Caki2 (cell line): ENCODE measurements at regions not wholly inside any gene's neighbourhood (a gene's known extent, or its start where the extent isn't known, plus 50 kb on each side); places are given as distances from the start of the nearest gene placed in this dataset.

ENCODE experiments used
- DNase-seq: peaks from one replicate; pipeline ENCODE4 v3.0.0-alpha.2; 2015; ENCODE audit warnings: low read depth
- in situ Hi-C: cut with HindIII; loops from 2 replicates; pipeline ENCODE4 v1.10.0; 2016; ENCODE audit warnings: low sequenced_read_pairs, low pct_unique_long_range_greater_than_20kb, mixed read lengths

- DNase-seq, result no peak
- in situ Hi-C loops, result no loop called here
Observed at GRCh38 chr15:45743426-45744235, 108.8 kb downstream of the SQOR start.

- DNase-seq, result no peak
- in situ Hi-C loops, result no loop called here
Observed at GRCh38 chr15:45744236-45744589, 109.4 kb downstream of the SQOR start.

- in situ Hi-C loops, result no loop called here
- no peak for DNase-seq
Observed at GRCh38 chr15:45747426-45747825, 112.6 kb downstream of the SQOR start.

- in situ Hi-C loops, result no loop called here
- no peak for DNase-seq
Observed at GRCh38 chr15:45751629-45752028, 116.8 kb downstream of the SQOR start.

GRCh38 chr15:45759936-45760335, 125.1 kb downstream of the SQOR start:
- no peak for DNase-seq
- in situ Hi-C loops, result no loop called here

- DNase-seq, result no peak
- in situ Hi-C loops, result no loop called here
Observed at GRCh38 chr15:45762726-45763125, 127.9 kb downstream of the SQOR start.

- in situ Hi-C loops, result no loop called here
- no peak for DNase-seq
Observed at GRCh38 chr15:45763170-45763869, 128.5 kb downstream of the SQOR start.

GRCh38 chr15:45773149-45773548, 138.3 kb downstream of the SQOR start:
- in situ Hi-C loops, result no loop called here
- DNase-seq, result no peak

- in situ Hi-C loops, result no loop called here
- DNase-seq, result no peak
Observed at GRCh38 chr15:45776772-45777171, 141.9 kb downstream of the SQOR start.

- in situ Hi-C loops, result no loop called here
- DNase-seq, result no peak
Observed at GRCh38 chr15:45777781-45778180, 143.0 kb downstream of the SQOR start.

- in situ Hi-C loops, result no loop called here
- DNase-seq, result no peak
Observed at GRCh38 chr15:45780352-45780751, 145.5 kb downstream of the SQOR start.

- in situ Hi-C loops, result no loop called here
- no peak for DNase-seq
Observed at GRCh38 chr15:45784656-45785055, 149.8 kb downstream of the SQOR start.

GRCh38 chr15:45785897-45786296, 151.1 kb downstream of the SQOR start:
- no peak for DNase-seq

GRCh38 chr15:45790325-45790943, 155.6 kb downstream of the SQOR start:
- in situ Hi-C loops, result no loop called here
- DNase-seq, result no peak

More at GRCh38 chr15:45785897-45786296, 151.1 kb downstream of the SQOR start:
- in situ Hi-C loops, result no loop called here

GRCh38 chr15:45794304-45794703, 159.5 kb downstream of the SQOR start:
- in situ Hi-C loops, result no loop called here
- DNase-seq, result no peak

- in situ Hi-C loops, result no loop called here
- no peak for DNase-seq
Observed at GRCh38 chr15:45794712-45795439, 160.0 kb downstream of the SQOR start.

GRCh38 chr15:45795440-45796069, 160.7 kb downstream of the SQOR start:
- DNase-seq, result peak; percentile 19
- in situ Hi-C loops, result no loop called here

GRCh38 chr15:45796433-45796832, 161.6 kb downstream of the SQOR start:
- in situ Hi-C loops, result no loop called here
- DNase-seq, result no peak
